ENCODE measurements at regions not wholly inside any gene's neighbourhood (a gene's known extent, or its start where the extent isn't known, plus 50 kb on each side); places are given as distances from the start of the nearest gene placed in this dataset.

DNA sequence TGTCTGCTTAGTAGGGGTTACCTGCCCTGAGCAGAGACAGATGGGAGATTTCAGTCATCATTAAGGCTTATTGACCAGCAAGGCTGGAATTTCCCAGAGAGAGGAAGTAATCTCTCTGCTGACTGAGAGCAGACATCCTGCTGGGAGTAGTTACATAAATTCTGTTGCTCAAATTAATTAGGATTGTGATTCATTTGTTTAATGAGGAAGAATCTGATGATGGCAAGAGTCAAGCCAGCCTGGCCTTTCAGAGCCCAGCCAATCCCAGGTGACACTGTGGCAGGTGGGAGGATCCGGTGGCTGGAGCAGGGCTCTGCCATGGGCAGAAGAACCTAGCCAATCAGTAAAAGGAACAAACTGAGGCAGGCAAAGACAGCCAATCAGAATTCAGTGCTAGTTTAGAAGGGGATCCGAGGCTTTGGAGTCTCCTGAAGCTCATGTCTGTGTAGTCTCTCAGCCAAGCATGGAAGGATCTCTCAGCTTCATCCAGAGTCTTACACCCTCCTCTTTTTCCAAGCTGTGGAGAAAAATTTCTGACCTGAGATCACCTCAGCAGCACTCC, 61.2 kb upstream of the CHST1 start:
- TF ChIP-seq CTCF (IDR thresholded peaks at IDR 0.05; ENCODE audit: borderline replicate concordance, extremely low read depth, insufficient read depth), result no peak
- Histone ChIP-seq H3K9ac (ENCODE audit: low read length in 3 of 3) (no peak overlapping the region), H3K36me3 (ENCODE audit: control insufficient read depth in 2 of 3, insufficient read depth in 3 of 3, low read length in 3 of 3) (no peaks in the 10 kb centered on the region), H3K4me3 (ENCODE audit: low read length in 3 of 3) (no peak overlapping the region), H3K9me3 (ENCODE audit: control insufficient read depth in 2 of 3, insufficient read depth in 1 of 3, low read length in 3 of 3) (no peaks in the 10 kb centered on the region), H3K27ac (ENCODE audit: low read depth in 2 of 2, low read length in 2 of 2) (no peak overlapping the region), H3K4me1 (ENCODE audit: control insufficient read depth in 2 of 3, insufficient read depth in 2 of 3, low read depth in 1 of 3, low read length in 3 of 3) (no peaks in the 10 kb centered on the region), H3K27me3 (ENCODE audit: control insufficient read depth, insufficient read depth, low read length) (no peaks in the 10 kb centered on the region)
- no peak for DNase-seq
- FAIRE-seq, result no peak
- intact Hi-C loops (cut with DNase I), result no loop called here

- H3K4me1 ChIP-seq (ENCODE audit: control insufficient read depth in 2 of 3, insufficient read depth in 2 of 3, low read depth in 1 of 3, low read length in 3 of 3), result no peaks in the 10 kb centered on the region
- H3K27ac ChIP-seq (ENCODE audit: low read depth in 2 of 2, low read length in 2 of 2), result no peak overlapping the region
- H3K4me3 ChIP-seq (ENCODE audit: low read length in 3 of 3), result no peak overlapping the region
- TF ChIP-seq CTCF (IDR thresholded peaks at IDR 0.05; ENCODE audit: borderline replicate concordance, extremely low read depth, insufficient read depth), result no peak
- no peaks in the 10 kb centered on the region for H3K9me3 ChIP-seq (ENCODE audit: control insufficient read depth in 2 of 3, insufficient read depth in 1 of 3, low read length in 3 of 3)
- no peaks in the 10 kb centered on the region for H3K27me3 ChIP-seq (ENCODE audit: control insufficient read depth, insufficient read depth, low read length)
- H3K36me3 ChIP-seq (ENCODE audit: control insufficient read depth in 2 of 3, insufficient read depth in 3 of 3, low read length in 3 of 3), result no peaks in the 10 kb centered on the region
- DNase-seq (no peak), FAIRE-seq (no peak)
- intact Hi-C loops (cut with DNase I), result no loop called here
- no peak overlapping the region for H3K9ac ChIP-seq (ENCODE audit: low read length in 3 of 3)
Observed at GRCh38 chr11:45725776-45726492, 60.5 kb upstream of the CHST1 start.

DNA sequence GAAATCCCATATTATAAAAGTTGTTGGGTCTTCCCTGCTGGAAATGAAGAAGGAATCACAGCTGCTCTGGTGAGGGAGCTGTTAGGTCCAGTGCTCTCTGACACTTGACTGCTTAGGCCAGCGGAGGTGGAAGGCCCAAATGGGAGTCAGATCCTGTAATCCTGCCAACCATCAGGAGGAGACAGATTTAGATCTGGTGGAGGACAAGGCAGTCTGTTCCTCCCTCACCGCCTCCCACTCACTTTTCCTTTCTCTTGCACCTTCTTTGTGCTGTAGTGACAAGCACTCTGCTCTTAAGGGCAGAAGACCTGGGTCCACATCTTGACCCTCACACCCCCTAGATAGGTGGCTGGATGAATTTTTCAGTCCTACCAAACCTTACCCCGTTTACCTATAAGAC, 59.7 kb upstream of the CHST1 start:
- Histone ChIP-seq H3K4me3 (ENCODE audit: low read length in 3 of 3) (no peak overlapping the region), H3K9ac (ENCODE audit: low read length in 3 of 3) (no peak overlapping the region), H3K9me3 (ENCODE audit: control insufficient read depth in 2 of 3, insufficient read depth in 1 of 3, low read length in 3 of 3) (no peaks in the 10 kb centered on the region), H3K27ac (ENCODE audit: low read depth in 2 of 2, low read length in 2 of 2) (no peak overlapping the region), H3K4me1 (ENCODE audit: control insufficient read depth in 2 of 3, insufficient read depth in 2 of 3, low read depth in 1 of 3, low read length in 3 of 3) (no peaks in the 10 kb centered on the region), H3K36me3 (ENCODE audit: control insufficient read depth in 2 of 3, insufficient read depth in 3 of 3, low read length in 3 of 3) (no peaks in the 10 kb centered on the region), H3K27me3 (ENCODE audit: control insufficient read depth, insufficient read depth, low read length) (no peaks in the 10 kb centered on the region)
- FAIRE-seq, result no peak
- no peak for DNase-seq
- no peak for TF ChIP-seq CTCF (IDR thresholded peaks at IDR 0.05; ENCODE audit: borderline replicate concordance, extremely low read depth, insufficient read depth)
- intact Hi-C loops (cut with DNase I), result no loop called here
